Effector memory CD4-positive, alpha-beta T cell (primary cell): ENCODE measurements at regions not wholly inside any gene's neighbourhood (a gene's known extent, or its start where the extent isn't known, plus 50 kb on each side); places are given as distances from the start of the nearest gene placed in this dataset.

Source experiments
- DNase-seq, 3 donors: peaks; one replicate each; pipeline ENCODE4 v3.0.0-alpha.2; 2020
- H3K27ac ChIP-seq: 2 replicates; pipeline ENCODE4 v1.7.0; 2013; ENCODE audit warnings: mild to moderate bottlenecking, low read length, moderate library complexity; ENCODE audit not compliant: insufficient read depth, poor library complexity, severe bottlenecking
- H3K27me3 ChIP-seq: replicated peaks from 2 replicates; pipeline ENCODE4 v1.7.0; 2013; ENCODE audit warnings: mild to moderate bottlenecking, low read length; ENCODE audit not compliant: insufficient read depth, control insufficient read depth, poor library complexity, severe bottlenecking
- H3K36me3 ChIP-seq: 2 replicates; pipeline ENCODE4 v1.7.0; 2013; ENCODE audit warnings: mild to moderate bottlenecking, low read length, moderate library complexity; ENCODE audit not compliant: control insufficient read depth, insufficient read depth
- H3K4me1 ChIP-seq: 2 replicates; pipeline ENCODE4 v1.7.0; 2013; ENCODE audit warnings: low read length, mild to moderate bottlenecking; ENCODE audit not compliant: control insufficient read depth, insufficient read depth, poor library complexity, severe bottlenecking
- H3K4me3 ChIP-seq: 2 replicates; pipeline ENCODE4 v1.7.0; 2013; ENCODE audit warnings: low read length, low read depth, mild to moderate bottlenecking; ENCODE audit not compliant: insufficient read depth, poor library complexity, severe bottlenecking
- H3K9me3 ChIP-seq: 2 replicates; pipeline ENCODE4 v1.7.0; 2013; ENCODE audit warnings: mild to moderate bottlenecking, low read length, moderate library complexity; ENCODE audit not compliant: control insufficient read depth

DNA sequence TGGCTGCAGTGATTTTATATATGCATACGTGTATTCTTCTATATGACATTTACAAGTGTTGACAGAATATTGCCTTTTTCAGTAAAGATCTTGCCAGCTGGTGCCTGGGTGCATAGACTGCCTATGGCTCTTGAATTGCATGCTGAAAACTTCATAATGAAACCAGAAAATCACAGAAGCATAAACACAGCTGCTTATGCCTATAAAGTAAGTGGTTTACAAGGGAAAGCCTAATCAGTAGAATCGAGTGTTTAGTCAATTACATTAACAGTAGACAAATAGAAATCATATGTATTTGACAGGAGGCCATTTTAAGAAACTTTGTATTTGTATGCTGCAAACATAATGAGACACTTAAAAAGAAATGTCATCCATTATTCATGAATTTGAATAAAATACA is 82.5 kb downstream of the TMEM168 start:
- DNase-seq, result no peak
- Histone ChIP-seq H3K9me3 (no peaks in the 10 kb centered on the region), H3K27me3 (no peaks in the 10 kb centered on the region)

GRCh38 chr7:112708236-112708635 is 82.0 kb downstream of the TMEM168 start:
- H3K4me3 ChIP-seq, result no peak overlapping the region
- no peak for DNase-seq
- H3K27me3 ChIP-seq, result no peaks in the 10 kb centered on the region
- H3K27ac ChIP-seq, result no peak overlapping the region
- H3K36me3 ChIP-seq, result no peaks in the 10 kb centered on the region
- H3K9me3 ChIP-seq, result no peaks in the 10 kb centered on the region
- H3K4me1 ChIP-seq, result no peaks in the 10 kb centered on the region

More for the DNA sequence above, 82.5 kb downstream of the TMEM168 start:
- Histone ChIP-seq H3K4me3 (no peak overlapping the region), H3K36me3 (no peaks in the 10 kb centered on the region), H3K4me1 (no peaks in the 10 kb centered on the region), H3K27ac (no peak overlapping the region)
